ENCODE measurements at regions not wholly inside any gene's neighbourhood (a gene's known extent, or its start where the extent isn't known, plus 50 kb on each side); places are given as distances from the start of the nearest gene placed in this dataset.

DNA sequence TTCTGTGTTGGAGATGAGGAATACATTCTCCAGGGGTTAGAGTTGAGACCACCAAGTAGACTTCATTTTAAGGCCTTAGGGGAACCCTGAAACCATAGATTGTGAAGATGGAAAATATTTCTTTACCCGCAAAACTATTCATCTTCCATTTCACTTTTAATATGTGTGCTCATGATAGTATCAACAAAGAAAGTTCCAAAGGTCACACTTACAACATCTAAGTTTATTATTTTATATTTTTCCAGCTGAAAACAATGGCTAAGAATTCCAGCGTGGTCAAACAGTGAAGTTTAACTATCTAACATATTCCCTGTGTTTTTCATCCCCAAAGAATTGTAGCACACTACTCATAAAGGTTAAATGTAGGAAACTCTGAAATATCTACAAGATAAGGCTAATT is 214.5 kb upstream of the GIMD1 start:
- Histone ChIP-seq H3T11ph (ENCODE audit: low read length) (no peak overlapping the region), H3K79me1 (ENCODE audit: insufficient read depth, low read depth, low read length, poor library complexity, severe bottlenecking) (no peaks in the 10 kb centered on the region), H3K27ac (ENCODE audit: insufficient read length, low read depth, low read length) (no peak overlapping the region), H3K9ac (ENCODE audit: extremely low read depth, insufficient read length, low read length) (no peak overlapping the region), H2BK15ac (ENCODE audit: low read depth, low read length) (no peak overlapping the region), H3K4ac (ENCODE audit: low read depth, low read length) (no peak overlapping the region), H3K4me1 (ENCODE audit: insufficient read depth, low read length) (no peaks in the 10 kb centered on the region; the same call in 1 of the 2 replicates), H3K18ac (ENCODE audit: insufficient read length, low read depth, low read length) (no peak overlapping the region), H2BK120ac (ENCODE audit: low read depth, low read length, poor library complexity, severe bottlenecking) (no peak overlapping the region), H3K56ac (ENCODE audit: insufficient read length, low read depth, low read length) (no peak overlapping the region), H2BK5ac (ENCODE audit: insufficient read length, low read length) (no peak overlapping the region), H4K91ac (ENCODE audit: insufficient read length, low read depth, low read length) (no peak overlapping the region), H3K27me3 (ENCODE audit: insufficient read depth, low read length) (no peaks in the 10 kb centered on the region), H3K14ac (ENCODE audit: insufficient read depth, low read length) (no peak overlapping the region), H3K9me3 (ENCODE audit: control insufficient read depth, low read depth, low read length) (no peaks in the 10 kb centered on the region), H2BK20ac (ENCODE audit: low read depth, low read length, poor library complexity, severe bottlenecking) (no peak overlapping the region), H3K4me2 (ENCODE audit: insufficient read depth, insufficient read length, low read length) (no peak overlapping the region), H2AK5ac (ENCODE audit: insufficient read length, low read length) (no peak overlapping the region), H2BK12ac (ENCODE audit: insufficient read length, low read depth, low read length) (no peak overlapping the region), H4K8ac (replicated peaks; ENCODE audit: insufficient read length, low read depth, low read length) (no peak overlapping the region), H4K5ac (ENCODE audit: insufficient read length, low read depth, low read length) (no peak overlapping the region), H4K20me1 (ENCODE audit: control insufficient read depth, insufficient read depth, insufficient read length) (no peaks in the 10 kb centered on the region), H2AFZ (ENCODE audit: low read length) (no peak overlapping the region), H3K23me2 (ENCODE audit: insufficient read length, low read depth, low read length, poor library complexity, severe bottlenecking) (no peaks in the 10 kb centered on the region), H3K79me2 (ENCODE audit: insufficient read depth, low read length) (no peaks in the 10 kb centered on the region), H3K23ac (ENCODE audit: insufficient read length, low read depth, low read length) (no peak overlapping the region)
- Mint-ChIP-seq H3K27me3 (ENCODE audit: low read depth) (no peaks in the 10 kb centered on the region), H3K4me3 (no peak overlapping the region), H3K27ac (no peak overlapping the region; a peak in 1 of 7 replicates), H3K4me1 (peaks cover 10 to 17% of the 10 kb centered on the region in 2 experiments), H3K9me3 (no peaks in the 10 kb centered on the region), H3K36me3 (ENCODE audit: insufficient read depth in 1 of 3, low read depth in 3 of 3) (no peaks in the 10 kb centered on the region)
- DNase-seq: no peak
- TF ChIP-seq, protein P1, sequence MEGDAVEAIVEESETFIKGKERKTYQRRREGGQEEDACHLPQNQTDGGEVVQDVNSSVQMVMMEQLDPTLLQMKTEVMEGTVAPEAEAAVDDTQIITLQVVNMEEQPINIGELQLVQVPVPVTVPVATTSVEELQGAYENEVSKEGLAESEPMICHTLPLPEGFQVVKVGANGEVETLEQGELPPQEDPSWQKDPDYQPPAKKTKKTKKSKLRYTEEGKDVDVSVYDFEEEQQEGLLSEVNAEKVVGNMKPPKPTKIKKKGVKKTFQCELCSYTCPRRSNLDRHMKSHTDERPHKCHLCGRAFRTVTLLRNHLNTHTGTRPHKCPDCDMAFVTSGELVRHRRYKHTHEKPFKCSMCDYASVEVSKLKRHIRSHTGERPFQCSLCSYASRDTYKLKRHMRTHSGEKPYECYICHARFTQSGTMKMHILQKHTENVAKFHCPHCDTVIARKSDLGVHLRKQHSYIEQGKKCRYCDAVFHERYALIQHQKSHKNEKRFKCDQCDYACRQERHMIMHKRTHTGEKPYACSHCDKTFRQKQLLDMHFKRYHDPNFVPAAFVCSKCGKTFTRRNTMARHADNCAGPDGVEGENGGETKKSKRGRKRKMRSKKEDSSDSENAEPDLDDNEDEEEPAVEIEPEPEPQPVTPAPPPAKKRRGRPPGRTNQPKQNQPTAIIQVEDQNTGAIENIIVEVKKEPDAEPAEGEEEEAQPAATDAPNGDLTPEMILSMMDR (conservative IDR thresholded peaks at IDR 0.05): no peak
- WGBS (ENCODE audit: extremely low coverage, insufficient read length, low lambda C conversion rate): no CpG with 5 or more reads among the region's 2 CpGs

Measured in H9 (cell line).